ENCODE measurements at regions not wholly inside any gene's neighbourhood (a gene's known extent, or its start where the extent isn't known, plus 50 kb on each side); places are given as distances from the start of the nearest gene placed in this dataset.

GRCh38 chr10:8473205-8473604 lies 418.7 kb downstream of the GATA3 start:
- TF ChIP-seq CTCF (IDR thresholded peaks at IDR 0.05) (no peak), POLR2A (IDR thresholded peaks at IDR 0.05) (no peak)
